HepG2 (cell line): ENCODE measurements at regions not wholly inside any gene's neighbourhood (a gene's known extent, or its start where the extent isn't known, plus 50 kb on each side); places are given as distances from the start of the nearest gene placed in this dataset.
A peak's percentile ranks its signal among the peaks of the same experiment; 100 is the strongest.

Experiments used
- ATAC-seq: fragments of 200-7000 bp; cut with Tn5 transposase; 3 replicates; pipeline ENCODE4 v1.9.1; 2020; ENCODE audit warnings: mild to moderate bottlenecking, moderate library complexity
- BruUV-seq: library from RNA; stranded (reverse); fragments of 400-500 nt; replicated peaks from 2 replicates; lab custom pipeline; 2021; lab: Mats Ljungman, UMichigan
- CTCF ChIA-PET: fragments of 300-600 bp; formaldehyde crosslinking; extraction: SDS; loops from one replicate; lab custom pipeline; 2021; ENCODE audit warnings: low total read pairs, inconsistent platforms, low intra/inter-chr PET ratio; lab: Yijun Ruan, JAX
- POLR2A ChIA-PET: fragments of 350-600 bp; sonication (Branson Sonifier 250); formaldehyde crosslinking; loops from one replicate; lab custom pipeline; 2020; ENCODE audit warnings: antibody characterized with exemption, inconsistent platforms; lab: Yijun Ruan, JAX
- DNase-seq: peaks from one replicate; pipeline ENCODE4 v3.0.0-alpha.2; 2015; ENCODE audit warnings: low spot score
- FAIRE-seq: peaks from 3 replicates; lab custom pipeline; 2011; peaks lifted over from hg19 to GRCh38; lab: Jason Lieb, UNC
- H2AFZ ChIP-seq: one replicate; pipeline ENCODE4 v1.6.1; 2011; ENCODE audit warnings: low read length, inconsistent platforms
- H3K27ac ChIP-seq: fragments of 300-600 bp; 3 replicates; pipeline ENCODE4 v1.8.0; 2011; ENCODE audit warnings: mixed run types, mild to moderate bottlenecking, mixed read lengths, low read length, inconsistent platforms; ENCODE audit not compliant: insufficient read depth; ENCODE audit errors: extremely low read length
- H3K27me3 ChIP-seq, 2 experiments: fragments of 200-600 bp in 1 of 2; 2 replicates in 1 of 2; 3 replicates in 1 of 2; pipeline versions ENCODE4 v1.6.0 to v1.8.0; 2011; ENCODE audit warnings: low read length in 2 of 2, mild to moderate bottlenecking in 2 of 2, moderate library complexity in 2 of 2, inconsistent platforms in 1 of 2; ENCODE audit not compliant: insufficient read depth in 2 of 2, control insufficient read depth in 1 of 2
- H3K36me3 ChIP-seq, 2 experiments: fragments of 200-600 bp in 1 of 2; replicated peaks in 1 of 2; 2 replicates in 1 of 2; 3 replicates in 1 of 2; pipeline versions ENCODE4 v1.5.1 to v1.8.0; 2011; ENCODE audit warnings: low read length in 2 of 2, inconsistent platforms in 1 of 2; ENCODE audit not compliant: insufficient read depth in 2 of 2, control insufficient read depth in 1 of 2
- H3K4me1 ChIP-seq: 2 replicates; pipeline ENCODE4 v1.5.1; 2012; ENCODE audit warnings: low read length, inconsistent platforms; ENCODE audit not compliant: insufficient read depth
- H3K4me2 ChIP-seq: 2 replicates; pipeline ENCODE4 v1.6.0; 2011; ENCODE audit warnings: low read depth, low read length, inconsistent platforms
- H3K4me3 ChIP-seq, 3 experiments: fragments of 200-600 bp in 1 of 3; sonication (generic), shearing (Covaris generic) in 1 of 3; replicated peaks in 1 of 3; 2 replicates each; pipeline ENCODE4 v1.5.1; 2011 to 2016; ENCODE audit warnings: low read length in 3 of 3, inconsistent platforms in 2 of 3, low read depth in 2 of 3, mild to moderate bottlenecking in 2 of 3, control low read depth in 1 of 3, mixed read lengths in 1 of 3; ENCODE audit not compliant: insufficient read depth in 1 of 3
- H3K79me2 ChIP-seq: one replicate; pipeline ENCODE4 v1.6.1; 2011; ENCODE audit warnings: low read length, inconsistent platforms; ENCODE audit not compliant: insufficient read depth
- H3K9ac ChIP-seq: 2 replicates; pipeline ENCODE4 v1.6.0; 2011; ENCODE audit warnings: mild to moderate bottlenecking, low read depth, low read length, inconsistent platforms; ENCODE audit not compliant: insufficient read depth
- H3K9me3 ChIP-seq: 2 replicates; pipeline ENCODE4 v1.5.1; 2012; ENCODE audit warnings: mild to moderate bottlenecking, low read length
- H4K20me1 ChIP-seq: 2 replicates; pipeline ENCODE4 v1.6.0; 2011; ENCODE audit warnings: inconsistent platforms, mild to moderate bottlenecking, low read length, moderate library complexity; ENCODE audit not compliant: insufficient read depth
- ARID4A ChIP-seq: sonication (generic); formaldehyde crosslinking; IDR thresholded peaks from 2 replicates; pipeline ENCODE4 v1.5.0; 2020; ENCODE audit warnings: mild to moderate bottlenecking, missing genetic modification reagents, borderline replicate concordance
- ZNF329 ChIP-seq: sonication (generic); formaldehyde crosslinking; IDR thresholded peaks from 2 replicates; pipeline ENCODE4 v1.9.0; 2021; ENCODE audit warnings: low read depth, mild to moderate bottlenecking, missing genetic modification reagents
- ZNF629 ChIP-seq: sonication (generic); formaldehyde crosslinking; conservative IDR thresholded peaks from 2 replicates; pipeline ENCODE4 v1.5.0; 2020; ENCODE audit warnings: missing genetic modification reagents
- whole genome bisulfite sequencing: methylation state at CpG from one replicate; pipeline ENCODE4 v1.1.6; 2017; ENCODE audit warnings: low lambda C conversion rate; 5-methylcytosine and 5-hydroxymethylcytosine counted together
- in situ Hi-C: cut with HindIII; loops from 2 replicates; pipeline ENCODE4 v1.10.0; 2017; ENCODE audit warnings: low pct_unique_long_range_greater_than_20kb; ENCODE audit not compliant: extremely low pct_ligation_motif_present
- intact Hi-C: fragments of 100-400 bp; cut with micrococcal nuclease; formaldehyde crosslinking; loops from one replicate; pipeline ENCODE4 v1.10.0; 2022; ENCODE audit not compliant: unreplicated experiment
- TF ChIP-seq, protein P1 (sequence below): sonication (generic); formaldehyde crosslinking; IDR thresholded peaks from 2 replicates; pipeline ENCODE4 v1.4.0; 2020; ENCODE audit warnings: missing genetic modification reagents

DNA sequence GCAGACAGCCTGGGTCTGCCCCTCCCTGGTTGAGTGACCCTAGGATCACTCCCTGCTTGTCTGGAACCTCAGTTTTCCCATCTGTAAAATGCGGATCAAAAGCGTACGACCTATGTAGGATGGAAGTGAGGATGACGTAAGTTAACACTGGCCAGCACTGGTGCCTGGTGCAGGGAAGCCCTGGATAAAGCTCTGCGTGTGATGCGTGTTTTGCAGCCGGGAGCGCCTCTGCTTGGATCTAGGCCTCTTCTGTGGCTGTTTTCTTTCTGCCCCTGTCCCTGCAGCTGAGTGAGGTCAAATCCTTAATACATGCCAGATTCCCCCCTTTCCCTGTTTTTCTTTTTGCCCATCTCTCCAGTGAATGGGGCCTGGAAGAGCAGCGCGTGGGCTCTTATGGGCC lies 201.5 kb downstream of the RBM19 start:
- POLR2A ChIA-PET, result interaction anchor here (1.0 kb wide), 1 partner anchor 9 kb away, joined by 3 read pairs; no protein-coding TSS in a partner anchor

More for the DNA sequence above, 201.5 kb downstream of the RBM19 start:
- H3K36me3 ChIP-seq, result no peaks in the 10 kb centered on the region; a peak in 2 of 5 replicates
- CTCF ChIA-PET, result no interaction called here
- no peak overlapping the region for H3K4me2 ChIP-seq
- in situ Hi-C loops, result no loop called here
- TF ChIP-seq ARID4A (CRISPR knock-in tag), result no peak
- TF ChIP-seq ZNF629 (CRISPR knock-in tag), result peak; percentile 84
- TF ChIP-seq, protein P1, sequence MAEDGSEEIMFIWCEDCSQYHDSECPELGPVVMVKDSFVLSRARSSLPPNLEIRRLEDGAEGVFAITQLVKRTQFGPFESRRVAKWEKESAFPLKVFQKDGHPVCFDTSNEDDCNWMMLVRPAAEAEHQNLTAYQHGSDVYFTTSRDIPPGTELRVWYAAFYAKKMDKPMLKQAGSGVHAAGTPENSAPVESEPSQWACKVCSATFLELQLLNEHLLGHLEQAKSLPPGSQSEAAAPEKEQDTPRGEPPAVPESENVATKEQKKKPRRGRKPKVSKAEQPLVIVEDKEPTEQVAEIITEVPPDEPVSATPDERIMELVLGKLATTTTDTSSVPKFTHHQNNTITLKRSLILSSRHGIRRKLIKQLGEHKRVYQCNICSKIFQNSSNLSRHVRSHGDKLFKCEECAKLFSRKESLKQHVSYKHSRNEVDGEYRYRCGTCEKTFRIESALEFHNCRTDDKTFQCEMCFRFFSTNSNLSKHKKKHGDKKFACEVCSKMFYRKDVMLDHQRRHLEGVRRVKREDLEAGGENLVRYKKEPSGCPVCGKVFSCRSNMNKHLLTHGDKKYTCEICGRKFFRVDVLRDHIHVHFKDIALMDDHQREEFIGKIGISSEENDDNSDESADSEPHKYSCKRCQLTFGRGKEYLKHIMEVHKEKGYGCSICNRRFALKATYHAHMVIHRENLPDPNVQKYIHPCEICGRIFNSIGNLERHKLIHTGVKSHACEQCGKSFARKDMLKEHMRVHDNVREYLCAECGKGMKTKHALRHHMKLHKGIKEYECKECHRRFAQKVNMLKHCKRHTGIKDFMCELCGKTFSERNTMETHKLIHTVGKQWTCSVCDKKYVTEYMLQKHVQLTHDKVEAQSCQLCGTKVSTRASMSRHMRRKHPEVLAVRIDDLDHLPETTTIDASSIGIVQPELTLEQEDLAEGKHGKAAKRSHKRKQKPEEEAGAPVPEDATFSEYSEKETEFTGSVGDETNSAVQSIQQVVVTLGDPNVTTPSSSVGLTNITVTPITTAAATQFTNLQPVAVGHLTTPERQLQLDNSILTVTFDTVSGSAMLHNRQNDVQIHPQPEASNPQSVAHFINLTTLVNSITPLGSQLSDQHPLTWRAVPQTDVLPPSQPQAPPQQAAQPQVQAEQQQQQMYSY (CRISPR knock-in tag), result peak; percentile 45; the same call in 1 of the 2 replicates
- TF ChIP-seq ZNF329 (CRISPR knock-in tag), result no peak
- TF ChIP-seq, all 625 proteins: peak for 2
- DNase-seq, result no peak
- BruUV-seq, result no TSS peak
- FAIRE-seq, result no peak
- H3K27ac ChIP-seq, result no peak overlapping the region
- no peak for ATAC-seq
- 87% methylated on average over 10 of the region's 10 CpGs for WGBS
- no peaks in the 10 kb centered on the region for H4K20me1 ChIP-seq
- H3K4me1 ChIP-seq, result peaks cover 84% of the 10 kb centered on the region
- no peaks in the 10 kb centered on the region for H3K9me3 ChIP-seq
- no peak overlapping the region for H2AFZ ChIP-seq
- no peaks in the 10 kb centered on the region for H3K79me2 ChIP-seq
- no peak overlapping the region for H3K9ac ChIP-seq
- H3K4me3 ChIP-seq, result no peak overlapping the region
- H3K27me3 ChIP-seq, result no peaks in the 10 kb centered on the region
- intact Hi-C loops, result no loop called here
